ENCODE measurements at regions not wholly inside any gene's neighbourhood (a gene's known extent, or its start where the extent isn't known, plus 50 kb on each side); places are given as distances from the start of the nearest gene placed in this dataset.

GRCh38 chr22:48481748-48482147 lies 1345.9 kb downstream of the BRD1 start:
- no peak overlapping the region for H3K27ac ChIP-seq
- H3K9me3 ChIP-seq (ENCODE audit: low read depth, low read length) = no peaks in the 10 kb centered on the region
- no peaks in the 10 kb centered on the region for H3K36me3 ChIP-seq (ENCODE audit: insufficient read depth, low read length)
- no peak for TF ChIP-seq FOXP2 (optimal IDR thresholded peaks at IDR 0.05; ENCODE audit: control extremely low read depth, extremely low read length, insufficient read depth)
- TF ChIP-seq EZH2 (IDR thresholded peaks at IDR 0.05) = no peak
- no peak for TF ChIP-seq POLR2AphosphoS5 (IDR thresholded peaks at IDR 0.05; ENCODE audit: borderline replicate concordance, low read depth, low read length)
- no peak for DNase-seq (ENCODE audit: low read depth, low spot score)
- H3K9ac ChIP-seq (ENCODE audit: insufficient read length) = no peak overlapping the region
- no peak overlapping the region for H3K4me3 ChIP-seq

- TF ChIP-seq EZH2 (IDR thresholded peaks at IDR 0.05) (no peak), FOXP2 (optimal IDR thresholded peaks at IDR 0.05; ENCODE audit: control extremely low read depth, extremely low read length, insufficient read depth) (no peak), POLR2AphosphoS5 (IDR thresholded peaks at IDR 0.05; ENCODE audit: borderline replicate concordance, low read depth, low read length) (no peak)
Measured at GRCh38 chr22:48478529-48479265, 1349.0 kb downstream of the BRD1 start.

GRCh38 chr22:48478124-48478523 lies 1349.5 kb downstream of the BRD1 start:
- DNase-seq (ENCODE audit: low read depth, low spot score) = no peak

More at GRCh38 chr22:48478529-48479265, 1349.0 kb downstream of the BRD1 start:
- no peak for DNase-seq (ENCODE audit: low read depth, low spot score)
- H3K9me3 ChIP-seq (ENCODE audit: low read depth, low read length) = no peaks in the 10 kb centered on the region
- no peak overlapping the region for H3K9ac ChIP-seq (ENCODE audit: insufficient read length)
- no peaks in the 10 kb centered on the region for H3K36me3 ChIP-seq (ENCODE audit: insufficient read depth, low read length)
- no peak overlapping the region for H3K27ac ChIP-seq
- H3K4me3 ChIP-seq = no peak overlapping the region

GRCh38 chr22:48477031-48477721 lies 1350.5 kb downstream of the BRD1 start:
- no peaks in the 10 kb centered on the region for H3K36me3 ChIP-seq (ENCODE audit: insufficient read depth, low read length)
- no peaks in the 10 kb centered on the region for H3K9me3 ChIP-seq (ENCODE audit: low read depth, low read length)
- H3K4me3 ChIP-seq = no peak overlapping the region
- no peak overlapping the region for H3K9ac ChIP-seq (ENCODE audit: insufficient read length)
- no peak for TF ChIP-seq FOXP2 (optimal IDR thresholded peaks at IDR 0.05; ENCODE audit: control extremely low read depth, extremely low read length, insufficient read depth)
- no peak for TF ChIP-seq EZH2 (IDR thresholded peaks at IDR 0.05)
- TF ChIP-seq POLR2AphosphoS5 (IDR thresholded peaks at IDR 0.05; ENCODE audit: borderline replicate concordance, low read depth, low read length) = no peak
- no peak for DNase-seq (ENCODE audit: low read depth, low spot score)
- H3K27ac ChIP-seq = no peak overlapping the region

More at GRCh38 chr22:48478124-48478523, 1349.5 kb downstream of the BRD1 start:
- TF ChIP-seq FOXP2 (optimal IDR thresholded peaks at IDR 0.05; ENCODE audit: control extremely low read depth, extremely low read length, insufficient read depth) (no peak), EZH2 (IDR thresholded peaks at IDR 0.05) (no peak), POLR2AphosphoS5 (IDR thresholded peaks at IDR 0.05; ENCODE audit: borderline replicate concordance, low read depth, low read length) (no peak)
- H3K4me3 ChIP-seq = no peak overlapping the region
- H3K9ac ChIP-seq (ENCODE audit: insufficient read length) = no peak overlapping the region
- no peaks in the 10 kb centered on the region for H3K9me3 ChIP-seq (ENCODE audit: low read depth, low read length)
- H3K36me3 ChIP-seq (ENCODE audit: insufficient read depth, low read length) = no peaks in the 10 kb centered on the region
- H3K27ac ChIP-seq = no peak overlapping the region

- Histone ChIP-seq H3K9ac (ENCODE audit: insufficient read length) (no peak overlapping the region), H3K9me3 (ENCODE audit: low read depth, low read length) (no peaks in the 10 kb centered on the region), H3K36me3 (ENCODE audit: insufficient read depth, low read length) (no peaks in the 10 kb centered on the region), H3K27ac (no peak overlapping the region), H3K4me3 (no peak overlapping the region)
- DNase-seq (ENCODE audit: low read depth, low spot score) = no peak
- TF ChIP-seq POLR2AphosphoS5 (IDR thresholded peaks at IDR 0.05; ENCODE audit: borderline replicate concordance, low read depth, low read length) (no peak), FOXP2 (optimal IDR thresholded peaks at IDR 0.05; ENCODE audit: control extremely low read depth, extremely low read length, insufficient read depth) (no peak), EZH2 (IDR thresholded peaks at IDR 0.05) (no peak)
Measured at GRCh38 chr22:48476577-48476976, 1351.1 kb downstream of the BRD1 start.

GRCh38 chr22:48475661-48476345 lies 1351.9 kb downstream of the BRD1 start:
- Histone ChIP-seq H3K9me3 (ENCODE audit: low read depth, low read length) (no peaks in the 10 kb centered on the region), H3K4me3 (no peak overlapping the region), H3K27ac (no peak overlapping the region), H3K36me3 (ENCODE audit: insufficient read depth, low read length) (no peaks in the 10 kb centered on the region), H3K9ac (ENCODE audit: insufficient read length) (no peak overlapping the region)
- no peak for DNase-seq (ENCODE audit: low read depth, low spot score)
- no peak for TF ChIP-seq FOXP2 (optimal IDR thresholded peaks at IDR 0.05; ENCODE audit: control extremely low read depth, extremely low read length, insufficient read depth)
- no peak for TF ChIP-seq EZH2 (IDR thresholded peaks at IDR 0.05)
- TF ChIP-seq POLR2AphosphoS5 (IDR thresholded peaks at IDR 0.05; ENCODE audit: borderline replicate concordance, low read depth, low read length) = no peak

GRCh38 chr22:48474881-48475280 lies 1352.8 kb downstream of the BRD1 start:
- Histone ChIP-seq H3K4me3 (no peak overlapping the region), H3K9ac (ENCODE audit: insufficient read length) (no peak overlapping the region), H3K36me3 (ENCODE audit: insufficient read depth, low read length) (no peaks in the 10 kb centered on the region), H3K27ac (no peak overlapping the region), H3K9me3 (ENCODE audit: low read depth, low read length) (no peaks in the 10 kb centered on the region)
- DNase-seq (ENCODE audit: low read depth, low spot score) = no peak
- TF ChIP-seq EZH2 (IDR thresholded peaks at IDR 0.05) (no peak), POLR2AphosphoS5 (IDR thresholded peaks at IDR 0.05; ENCODE audit: borderline replicate concordance, low read depth, low read length) (no peak), FOXP2 (optimal IDR thresholded peaks at IDR 0.05; ENCODE audit: control extremely low read depth, extremely low read length, insufficient read depth) (no peak)

GRCh38 chr22:48473202-48473601 lies 1354.5 kb downstream of the BRD1 start:
- Histone ChIP-seq H3K27ac (no peak overlapping the region), H3K9me3 (ENCODE audit: low read depth, low read length) (no peaks in the 10 kb centered on the region), H3K9ac (ENCODE audit: insufficient read length) (no peak overlapping the region), H3K4me3 (no peak overlapping the region), H3K36me3 (ENCODE audit: insufficient read depth, low read length) (no peaks in the 10 kb centered on the region)
- no peak for DNase-seq (ENCODE audit: low read depth, low spot score)
- TF ChIP-seq EZH2 (IDR thresholded peaks at IDR 0.05) (no peak), FOXP2 (optimal IDR thresholded peaks at IDR 0.05; ENCODE audit: control extremely low read depth, extremely low read length, insufficient read depth) (no peak), POLR2AphosphoS5 (IDR thresholded peaks at IDR 0.05; ENCODE audit: borderline replicate concordance, low read depth, low read length) (no peak)
